ES-I3 (cell line): ENCODE measurements at regions not wholly inside any gene's neighbourhood (a gene's known extent, or its start where the extent isn't known, plus 50 kb on each side); places are given as distances from the start of the nearest gene placed in this dataset.

Source experiments
- H3K36me3 ChIP-seq: 2 replicates; pipeline ENCODE4 v1.6.1; 2013; ENCODE audit warnings: mild to moderate bottlenecking, low read length, control low read depth, moderate library complexity; ENCODE audit not compliant: insufficient read depth
- H3K4me1 ChIP-seq: 2 replicates; pipeline ENCODE4 v1.6.1; 2013; ENCODE audit warnings: mild to moderate bottlenecking, control low read depth, low read length; ENCODE audit not compliant: insufficient read depth
- H3K9ac ChIP-seq: 2 replicates; pipeline ENCODE4 v1.6.1; 2013; ENCODE audit warnings: low read depth, mild to moderate bottlenecking, low read length, moderate library complexity
- H3K9me3 ChIP-seq: 2 replicates; pipeline ENCODE4 v1.6.1; 2013; ENCODE audit warnings: mild to moderate bottlenecking, low read length, moderate library complexity; ENCODE audit not compliant: control insufficient read depth, insufficient read depth

DNA sequence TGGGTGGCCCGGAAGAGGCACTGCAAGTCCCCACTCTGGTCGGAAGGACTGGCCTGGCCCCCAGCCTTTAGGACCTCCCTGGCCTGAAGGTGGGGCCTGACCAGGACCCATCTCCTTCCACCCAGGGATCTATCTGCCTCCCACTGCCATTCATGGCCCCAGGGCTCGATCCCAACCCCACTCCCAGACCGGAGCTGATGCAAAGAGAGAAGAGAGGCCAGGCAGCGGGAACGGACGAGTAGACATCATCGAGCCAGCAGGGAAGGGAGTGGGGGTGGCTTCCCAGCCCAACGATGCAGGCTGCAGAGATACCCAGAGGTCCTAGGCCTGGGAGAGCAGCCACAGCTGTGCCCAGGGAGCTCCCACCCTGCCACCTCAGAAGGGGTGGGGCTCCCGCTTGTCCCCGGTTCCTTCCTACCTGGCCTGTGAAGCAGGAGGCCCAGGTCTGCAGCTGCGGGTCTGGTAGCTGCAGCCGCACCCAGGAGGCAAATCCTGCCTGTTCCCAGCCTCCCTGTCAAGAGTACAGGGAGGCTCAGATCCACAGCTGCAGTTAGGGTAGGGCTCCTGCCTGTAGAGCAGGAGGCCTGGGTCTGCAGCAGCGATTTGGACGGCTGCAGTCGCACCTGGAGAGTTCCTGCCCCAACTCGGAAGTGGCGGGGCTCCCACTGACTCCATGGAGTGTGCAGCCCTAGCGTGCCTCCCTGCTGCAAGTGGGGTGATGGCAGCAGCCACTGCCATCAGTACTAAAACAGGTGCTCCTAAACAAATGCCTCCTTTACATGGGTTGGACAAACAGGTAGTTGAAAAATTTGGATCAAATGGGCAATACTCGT, 1151.0 kb upstream of the PHF14 start:
- no peak overlapping the region for H3K9ac ChIP-seq
- no peaks in the 10 kb centered on the region; the same call in 1 of the 2 replicates for H3K9me3 ChIP-seq
- no peaks in the 10 kb centered on the region for H3K4me1 ChIP-seq

DNA sequence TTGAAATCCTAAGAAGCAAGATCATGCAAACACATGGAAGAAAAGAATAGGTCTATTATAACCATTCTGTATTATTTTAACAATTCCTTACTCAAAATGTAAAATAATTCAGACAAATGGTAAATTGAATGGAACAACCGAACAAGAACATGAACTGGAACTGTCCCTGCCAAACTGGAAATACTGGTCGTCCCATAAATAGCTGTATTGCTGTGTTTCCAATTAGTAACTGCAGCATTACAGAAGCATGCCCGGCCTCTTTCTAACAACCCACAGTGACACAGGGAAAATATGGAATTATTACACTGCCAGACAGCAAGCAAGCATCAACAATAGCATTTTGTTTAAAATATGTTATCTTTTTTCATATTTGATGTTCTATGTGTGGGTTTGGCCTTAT, 1138.5 kb upstream of the PHF14 start:
- Histone ChIP-seq H3K9me3 (no peaks in the 10 kb centered on the region), H3K36me3 (no peaks in the 10 kb centered on the region), H3K4me1 (no peaks in the 10 kb centered on the region), H3K9ac (no peak overlapping the region)

More for the DNA sequence above, 1151.0 kb upstream of the PHF14 start:
- H3K36me3 ChIP-seq: no peaks in the 10 kb centered on the region

DNA sequence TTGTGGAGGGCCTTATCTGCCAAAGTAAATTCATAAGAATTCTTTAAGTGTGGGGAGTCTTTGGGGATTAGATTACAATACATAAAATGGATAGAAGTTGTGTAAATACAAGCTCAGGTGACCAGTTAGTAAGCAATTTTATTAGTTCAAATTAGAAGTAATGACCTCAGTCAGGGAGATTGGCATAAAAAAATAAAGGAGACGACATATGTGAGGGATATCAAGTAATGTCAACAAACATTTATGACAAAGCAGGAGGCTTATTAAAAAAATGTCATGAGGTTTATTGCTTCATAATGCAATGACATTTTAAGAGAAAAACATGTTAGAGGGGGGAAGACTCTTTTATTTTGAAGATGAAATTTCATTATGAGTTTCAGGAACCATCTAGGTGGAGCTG, 1137.0 kb upstream of the PHF14 start:
- Histone ChIP-seq H3K9ac (no peak overlapping the region), H3K9me3 (no peaks in the 10 kb centered on the region), H3K4me1 (no peaks in the 10 kb centered on the region), H3K36me3 (no peaks in the 10 kb centered on the region)

GRCh38 chr7:9842301-9842700, 1131.4 kb upstream of the PHF14 start:
- Histone ChIP-seq H3K4me1 (no peaks in the 10 kb centered on the region), H3K9ac (no peak overlapping the region), H3K36me3 (no peaks in the 10 kb centered on the region), H3K9me3 (no peaks in the 10 kb centered on the region)

DNA sequence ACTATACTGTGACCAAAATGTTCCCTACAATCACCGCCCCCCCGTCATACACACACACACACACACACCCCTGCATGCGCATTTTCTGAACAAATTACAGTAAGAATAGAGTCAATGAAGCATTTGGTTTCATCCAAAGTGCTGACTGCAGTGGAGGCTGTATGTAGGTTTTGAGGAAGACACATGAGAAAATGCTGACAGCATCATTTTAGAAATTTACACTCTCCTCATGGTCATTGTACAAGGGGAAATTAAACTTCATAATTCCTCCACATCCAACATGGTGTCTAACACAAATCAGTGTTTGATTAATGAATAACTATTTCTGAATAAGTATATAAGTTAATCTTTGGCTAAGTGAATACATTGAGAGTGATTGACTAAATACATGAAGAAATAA, 1126.8 kb upstream of the PHF14 start:
- Histone ChIP-seq H3K9ac (no peak overlapping the region), H3K36me3 (no peaks in the 10 kb centered on the region), H3K9me3 (no peaks in the 10 kb centered on the region), H3K4me1 (no peaks in the 10 kb centered on the region)

DNA sequence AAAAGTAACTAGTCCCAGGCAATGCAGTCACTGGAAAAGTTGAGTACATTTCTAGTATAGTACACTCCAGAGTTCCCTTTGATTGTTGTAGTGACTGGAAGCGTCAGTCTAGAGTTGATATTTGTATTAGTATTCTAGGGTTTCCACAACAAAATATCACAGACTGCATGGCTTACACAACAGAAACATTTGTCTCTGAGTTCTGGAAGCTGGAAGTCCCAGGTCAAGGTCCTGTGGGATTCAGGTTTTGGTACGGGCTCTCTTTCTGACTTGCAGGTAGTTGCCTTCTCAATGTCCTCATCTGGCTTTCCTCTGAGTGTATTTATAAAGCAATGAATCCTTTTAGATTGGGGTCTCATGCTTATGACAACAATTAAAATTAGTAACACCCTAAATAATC, 1119.1 kb upstream of the PHF14 start:
- no peaks in the 10 kb centered on the region for H3K4me1 ChIP-seq
- H3K9ac ChIP-seq: no peak overlapping the region
- no peaks in the 10 kb centered on the region for H3K36me3 ChIP-seq
- no peaks in the 10 kb centered on the region for H3K9me3 ChIP-seq

DNA sequence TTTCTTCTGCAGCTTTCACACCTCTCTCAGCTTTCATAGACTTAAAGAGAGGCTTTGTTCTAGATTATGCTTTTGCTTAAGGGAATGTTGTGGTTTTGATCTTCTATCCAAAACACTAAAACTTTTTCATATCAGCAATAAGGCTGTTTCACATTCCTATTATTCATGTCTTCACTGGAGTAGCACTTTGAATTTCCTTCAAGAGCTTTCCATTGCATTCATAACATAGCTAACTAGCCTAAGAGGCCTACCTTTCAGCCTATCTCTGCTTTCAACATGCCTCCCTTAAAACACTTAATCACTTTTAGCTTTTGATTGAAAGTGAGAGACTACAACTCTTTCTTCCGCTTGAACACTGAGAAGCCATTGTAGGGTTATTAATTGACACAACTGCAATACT, 1117.0 kb upstream of the PHF14 start:
- Histone ChIP-seq H3K9ac (no peak overlapping the region), H3K36me3 (no peaks in the 10 kb centered on the region), H3K9me3 (no peaks in the 10 kb centered on the region), H3K4me1 (no peaks in the 10 kb centered on the region)

DNA sequence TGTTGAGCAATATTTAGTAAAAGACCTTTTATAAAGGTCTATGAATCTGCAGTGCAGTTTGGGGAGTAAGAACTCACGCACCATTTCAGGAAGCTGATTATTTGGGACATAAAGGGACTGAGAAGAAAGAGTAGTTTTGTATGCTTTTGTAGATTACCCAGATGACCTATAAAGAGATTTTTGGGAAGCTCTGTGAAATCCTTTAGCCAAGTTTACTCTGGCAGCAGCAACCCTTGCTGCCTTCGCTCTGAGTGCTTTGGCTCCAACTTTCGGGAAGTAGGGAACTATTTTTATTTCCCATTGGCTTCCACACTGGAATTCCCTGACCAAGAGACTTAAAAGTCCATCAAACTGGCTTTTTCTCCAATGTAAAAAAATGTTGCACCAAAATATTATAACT, 1110.1 kb upstream of the PHF14 start:
- no peaks in the 10 kb centered on the region for H3K9me3 ChIP-seq
- H3K4me1 ChIP-seq: no peaks in the 10 kb centered on the region
- H3K36me3 ChIP-seq: no peaks in the 10 kb centered on the region
- no peak overlapping the region for H3K9ac ChIP-seq

DNA sequence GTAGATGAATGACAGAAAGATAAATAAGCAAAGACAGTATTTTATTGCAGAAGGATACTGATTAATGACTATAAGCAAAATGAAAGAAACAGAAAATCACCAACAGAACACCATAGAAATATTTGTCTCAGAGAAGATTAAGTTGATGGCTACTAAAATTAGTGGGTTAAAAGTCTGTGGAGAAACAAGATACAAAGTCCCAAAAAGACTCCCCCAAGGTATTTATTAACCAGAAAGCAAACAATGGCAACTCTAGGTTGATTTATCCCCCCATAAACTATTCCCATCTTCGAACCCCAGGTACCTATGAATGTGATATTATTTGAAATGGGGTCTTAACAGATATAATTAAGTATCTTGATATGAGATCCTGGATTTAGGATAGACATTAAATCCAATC, 1104.5 kb upstream of the PHF14 start:
- no peaks in the 10 kb centered on the region for H3K36me3 ChIP-seq
- H3K4me1 ChIP-seq: no peaks in the 10 kb centered on the region
- H3K9me3 ChIP-seq: no peaks in the 10 kb centered on the region
- no peak overlapping the region for H3K9ac ChIP-seq

DNA sequence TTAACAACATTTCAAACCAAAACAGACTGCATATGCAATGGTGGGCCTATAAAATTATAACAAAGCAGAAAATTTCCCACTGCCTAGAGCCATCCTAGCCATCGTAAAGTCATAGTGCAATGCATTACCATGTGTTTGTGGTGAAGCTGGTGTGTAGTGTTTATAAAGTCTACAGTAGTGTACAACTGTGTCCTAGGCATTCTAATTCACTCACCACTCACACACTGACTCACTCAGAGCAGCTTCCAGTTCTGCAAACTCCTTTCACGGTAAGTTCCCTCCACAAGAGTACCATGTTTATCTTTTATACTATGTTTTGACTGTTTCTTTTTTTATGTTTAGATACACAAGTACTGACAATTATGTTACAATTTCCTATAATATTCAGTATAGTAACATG, 1104.1 kb upstream of the PHF14 start:
- H3K36me3 ChIP-seq: no peaks in the 10 kb centered on the region
- H3K4me1 ChIP-seq: no peaks in the 10 kb centered on the region

GRCh38 chr7:9870674-9871073, 1103.0 kb upstream of the PHF14 start:
- Histone ChIP-seq H3K36me3 (no peaks in the 10 kb centered on the region), H3K9me3 (no peaks in the 10 kb centered on the region), H3K4me1 (no peaks in the 10 kb centered on the region), H3K9ac (no peak overlapping the region)

More for the DNA sequence above, 1104.1 kb upstream of the PHF14 start:
- Histone ChIP-seq H3K9me3 (no peaks in the 10 kb centered on the region), H3K9ac (no peak overlapping the region)

GRCh38 chr7:9874182-9874581, 1099.5 kb upstream of the PHF14 start:
- H3K9ac ChIP-seq: no peak overlapping the region
- H3K4me1 ChIP-seq: no peaks in the 10 kb centered on the region
- no peaks in the 10 kb centered on the region for H3K36me3 ChIP-seq
- H3K9me3 ChIP-seq: no peaks in the 10 kb centered on the region

GRCh38 chr7:9876053-9876452, 1097.6 kb upstream of the PHF14 start:
- H3K36me3 ChIP-seq: no peaks in the 10 kb centered on the region
- no peaks in the 10 kb centered on the region for H3K9me3 ChIP-seq
- no peak overlapping the region for H3K9ac ChIP-seq
- no peaks in the 10 kb centered on the region for H3K4me1 ChIP-seq

GRCh38 chr7:9889554-9889953, 1084.1 kb upstream of the PHF14 start:
- no peak overlapping the region for H3K9ac ChIP-seq
- H3K9me3 ChIP-seq: no peaks in the 10 kb centered on the region
- H3K36me3 ChIP-seq: no peaks in the 10 kb centered on the region
- H3K4me1 ChIP-seq: peaks cover 10% of the 10 kb centered on the region; the same call in 1 of the 2 replicates

GRCh38 chr7:9890092-9890491, 1083.6 kb upstream of the PHF14 start:
- H3K9me3 ChIP-seq: no peaks in the 10 kb centered on the region
- H3K9ac ChIP-seq: no peak overlapping the region
- no peaks in the 10 kb centered on the region for H3K36me3 ChIP-seq
- peaks cover 10% of the 10 kb centered on the region; the same call in 1 of the 2 replicates for H3K4me1 ChIP-seq
